ENCODE measurements at regions not wholly inside any gene's neighbourhood (a gene's known extent, or its start where the extent isn't known, plus 50 kb on each side); places are given as distances from the start of the nearest gene placed in this dataset.

DNA sequence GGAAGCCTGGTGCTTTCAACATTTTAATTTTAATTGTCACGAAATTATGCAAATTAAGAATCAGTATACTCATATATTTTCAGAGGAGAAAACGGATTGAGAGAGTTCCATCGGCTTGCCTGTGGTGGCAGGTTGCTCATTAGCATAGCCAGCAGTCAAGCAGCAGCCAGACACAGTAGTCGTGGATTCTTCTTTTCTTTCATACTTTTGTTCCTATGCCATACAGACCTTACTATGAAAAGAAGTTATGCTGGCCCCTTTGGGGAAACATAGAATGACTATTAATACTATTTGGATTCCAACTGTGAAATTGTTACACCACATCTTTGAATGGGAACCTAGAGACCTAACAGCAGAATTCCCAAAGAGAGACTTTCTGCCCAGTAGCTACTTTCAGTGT, 617.7 kb upstream of the CA10 start:
- no peak for TF ChIP-seq POLR2A (IDR thresholded peaks at IDR 0.05)
- no peak for TF ChIP-seq CTCF (IDR thresholded peaks at IDR 0.05)
